ENCODE measurements at regions not wholly inside any gene's neighbourhood (a gene's known extent, or its start where the extent isn't known, plus 50 kb on each side); places are given as distances from the start of the nearest gene placed in this dataset.

DNA sequence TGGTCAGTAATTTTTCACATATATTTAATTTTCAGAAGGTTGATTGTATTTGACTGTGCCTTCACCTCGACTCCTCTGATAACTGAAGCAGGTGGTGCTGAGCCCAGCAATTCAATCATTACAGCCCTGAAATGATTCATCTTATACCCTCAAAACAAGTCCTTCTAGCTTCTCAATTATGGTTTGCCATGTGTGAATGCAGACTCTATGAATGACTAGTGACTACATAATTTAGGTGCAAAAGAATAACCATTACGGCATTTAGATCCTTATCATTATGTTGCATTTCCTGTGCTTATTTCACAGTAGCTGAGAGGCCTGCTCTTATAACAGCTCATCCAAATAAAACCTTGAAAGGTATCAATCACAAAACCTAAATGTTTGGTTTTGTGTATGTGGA is 54.0 kb upstream of the COL11A1 start:
- TF ChIP-seq, protein P1, sequence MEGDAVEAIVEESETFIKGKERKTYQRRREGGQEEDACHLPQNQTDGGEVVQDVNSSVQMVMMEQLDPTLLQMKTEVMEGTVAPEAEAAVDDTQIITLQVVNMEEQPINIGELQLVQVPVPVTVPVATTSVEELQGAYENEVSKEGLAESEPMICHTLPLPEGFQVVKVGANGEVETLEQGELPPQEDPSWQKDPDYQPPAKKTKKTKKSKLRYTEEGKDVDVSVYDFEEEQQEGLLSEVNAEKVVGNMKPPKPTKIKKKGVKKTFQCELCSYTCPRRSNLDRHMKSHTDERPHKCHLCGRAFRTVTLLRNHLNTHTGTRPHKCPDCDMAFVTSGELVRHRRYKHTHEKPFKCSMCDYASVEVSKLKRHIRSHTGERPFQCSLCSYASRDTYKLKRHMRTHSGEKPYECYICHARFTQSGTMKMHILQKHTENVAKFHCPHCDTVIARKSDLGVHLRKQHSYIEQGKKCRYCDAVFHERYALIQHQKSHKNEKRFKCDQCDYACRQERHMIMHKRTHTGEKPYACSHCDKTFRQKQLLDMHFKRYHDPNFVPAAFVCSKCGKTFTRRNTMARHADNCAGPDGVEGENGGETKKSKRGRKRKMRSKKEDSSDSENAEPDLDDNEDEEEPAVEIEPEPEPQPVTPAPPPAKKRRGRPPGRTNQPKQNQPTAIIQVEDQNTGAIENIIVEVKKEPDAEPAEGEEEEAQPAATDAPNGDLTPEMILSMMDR (IDR thresholded peaks at IDR 0.05; ENCODE audit: low read depth, low read length, poor library complexity, severe bottlenecking): no peak
- no peak for TF ChIP-seq EZH2phosphoT487 (IDR thresholded peaks at IDR 0.05; ENCODE audit: borderline replicate concordance, low read length)
- Histone ChIP-seq H4K20me1 (ENCODE audit: control insufficient read depth, insufficient read depth, low read depth, low read length) (no peaks in the 10 kb centered on the region), H3K4me3 (ENCODE audit: low read length) (no peak overlapping the region), H3K9me2 (replicated peaks; ENCODE audit: control insufficient read depth, low read length) (no peaks in the 10 kb centered on the region; the same call in 1 of the 2 replicates), H3F3A (ENCODE audit: control insufficient read depth, insufficient read depth) (no peaks in the 10 kb centered on the region), H3K27me3 (ENCODE audit: control insufficient read depth, low read length) (no peaks in the 10 kb centered on the region), H3K36me3 (ENCODE audit: control insufficient read depth, low read length) (no peaks in the 10 kb centered on the region), H3K9me3 (ENCODE audit: control insufficient read depth, insufficient read depth, low read length) (no peaks in the 10 kb centered on the region), H3K4me1 (ENCODE audit: control insufficient read depth, low read length) (no peaks in the 10 kb centered on the region), H3K79me2 (ENCODE audit: control insufficient read depth, low read length) (no peaks in the 10 kb centered on the region), H3K27ac (ENCODE audit: low read depth, low read length) (no peak overlapping the region), H3K4me2 (ENCODE audit: low read length) (no peak overlapping the region)

DNA sequence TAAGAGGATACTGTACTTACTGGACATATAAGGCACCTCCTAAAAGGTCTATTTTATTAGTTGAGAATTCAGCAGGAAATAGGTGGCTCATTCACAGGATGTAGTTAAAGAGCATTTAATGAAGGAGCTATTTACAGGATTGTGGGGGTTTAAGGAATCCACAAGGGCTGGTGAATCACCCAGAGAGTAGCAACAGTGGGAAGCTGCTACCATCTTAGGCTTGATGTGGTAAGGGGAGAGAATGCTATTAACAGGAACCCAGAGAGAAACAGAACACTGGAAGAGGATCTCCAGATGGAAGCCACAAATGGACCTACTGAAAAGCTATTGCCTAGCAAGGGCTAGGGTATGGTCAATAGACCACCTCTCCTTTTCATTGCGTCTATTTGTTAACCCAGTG is 52.0 kb upstream of the COL11A1 start:
- no peaks in the 10 kb centered on the region for H3K36me3 ChIP-seq (ENCODE audit: control insufficient read depth, low read length)
- no peak overlapping the region for H3K4me3 ChIP-seq (ENCODE audit: low read length)
- H3K79me2 ChIP-seq (ENCODE audit: control insufficient read depth, low read length): no peaks in the 10 kb centered on the region
- H3K9me3 ChIP-seq (ENCODE audit: control insufficient read depth, insufficient read depth, low read length): no peaks in the 10 kb centered on the region
- H4K20me1 ChIP-seq (ENCODE audit: control insufficient read depth, insufficient read depth, low read depth, low read length): no peaks in the 10 kb centered on the region
- TF ChIP-seq EZH2phosphoT487 (IDR thresholded peaks at IDR 0.05; ENCODE audit: borderline replicate concordance, low read length): no peak
- TF ChIP-seq, protein P1 (IDR thresholded peaks at IDR 0.05; ENCODE audit: low read depth, low read length, poor library complexity, severe bottlenecking): no peak
- no peaks in the 10 kb centered on the region for H3F3A ChIP-seq (ENCODE audit: control insufficient read depth, insufficient read depth)
- H3K4me1 ChIP-seq (ENCODE audit: control insufficient read depth, low read length): no peaks in the 10 kb centered on the region
- no peaks in the 10 kb centered on the region for H3K27me3 ChIP-seq (ENCODE audit: control insufficient read depth, low read length)
- H3K9me2 ChIP-seq (replicated peaks; ENCODE audit: control insufficient read depth, low read length): no peaks in the 10 kb centered on the region; the same call in 1 of the 2 replicates
- no peak overlapping the region for H3K27ac ChIP-seq (ENCODE audit: low read depth, low read length)
- no peak overlapping the region for H3K4me2 ChIP-seq (ENCODE audit: low read length)
